ENCODE measurements at regions not wholly inside any gene's neighbourhood (a gene's known extent, or its start where the extent isn't known, plus 50 kb on each side); places are given as distances from the start of the nearest gene placed in this dataset.

GRCh38 chrX:122914256-122914655 lies 269.8 kb upstream of the GRIA3 start:
- H3K4me3 ChIP-seq (ENCODE audit: low read depth in 1 of 3, low read length in 3 of 3), result no peak overlapping the region
- H3K27ac ChIP-seq (ENCODE audit: low read depth in 1 of 2, low read length in 2 of 2), result no peak overlapping the region
- TF ChIP-seq, protein P1, sequence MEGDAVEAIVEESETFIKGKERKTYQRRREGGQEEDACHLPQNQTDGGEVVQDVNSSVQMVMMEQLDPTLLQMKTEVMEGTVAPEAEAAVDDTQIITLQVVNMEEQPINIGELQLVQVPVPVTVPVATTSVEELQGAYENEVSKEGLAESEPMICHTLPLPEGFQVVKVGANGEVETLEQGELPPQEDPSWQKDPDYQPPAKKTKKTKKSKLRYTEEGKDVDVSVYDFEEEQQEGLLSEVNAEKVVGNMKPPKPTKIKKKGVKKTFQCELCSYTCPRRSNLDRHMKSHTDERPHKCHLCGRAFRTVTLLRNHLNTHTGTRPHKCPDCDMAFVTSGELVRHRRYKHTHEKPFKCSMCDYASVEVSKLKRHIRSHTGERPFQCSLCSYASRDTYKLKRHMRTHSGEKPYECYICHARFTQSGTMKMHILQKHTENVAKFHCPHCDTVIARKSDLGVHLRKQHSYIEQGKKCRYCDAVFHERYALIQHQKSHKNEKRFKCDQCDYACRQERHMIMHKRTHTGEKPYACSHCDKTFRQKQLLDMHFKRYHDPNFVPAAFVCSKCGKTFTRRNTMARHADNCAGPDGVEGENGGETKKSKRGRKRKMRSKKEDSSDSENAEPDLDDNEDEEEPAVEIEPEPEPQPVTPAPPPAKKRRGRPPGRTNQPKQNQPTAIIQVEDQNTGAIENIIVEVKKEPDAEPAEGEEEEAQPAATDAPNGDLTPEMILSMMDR (IDR thresholded peaks at IDR 0.05; ENCODE audit: low read depth, low read length, missing input control), result no peak
- no peak for TF ChIP-seq TAF1 (conservative IDR thresholded peaks at IDR 0.05)
- no peak for TF ChIP-seq SP1 (IDR thresholded peaks at IDR 0.05)
- no peak for TF ChIP-seq EGR1 (IDR thresholded peaks at IDR 0.05; ENCODE audit: low read depth in 2 of 2)
- TF ChIP-seq MAX (IDR thresholded peaks at IDR 0.05), result no peak
- TF ChIP-seq, protein P2, sequence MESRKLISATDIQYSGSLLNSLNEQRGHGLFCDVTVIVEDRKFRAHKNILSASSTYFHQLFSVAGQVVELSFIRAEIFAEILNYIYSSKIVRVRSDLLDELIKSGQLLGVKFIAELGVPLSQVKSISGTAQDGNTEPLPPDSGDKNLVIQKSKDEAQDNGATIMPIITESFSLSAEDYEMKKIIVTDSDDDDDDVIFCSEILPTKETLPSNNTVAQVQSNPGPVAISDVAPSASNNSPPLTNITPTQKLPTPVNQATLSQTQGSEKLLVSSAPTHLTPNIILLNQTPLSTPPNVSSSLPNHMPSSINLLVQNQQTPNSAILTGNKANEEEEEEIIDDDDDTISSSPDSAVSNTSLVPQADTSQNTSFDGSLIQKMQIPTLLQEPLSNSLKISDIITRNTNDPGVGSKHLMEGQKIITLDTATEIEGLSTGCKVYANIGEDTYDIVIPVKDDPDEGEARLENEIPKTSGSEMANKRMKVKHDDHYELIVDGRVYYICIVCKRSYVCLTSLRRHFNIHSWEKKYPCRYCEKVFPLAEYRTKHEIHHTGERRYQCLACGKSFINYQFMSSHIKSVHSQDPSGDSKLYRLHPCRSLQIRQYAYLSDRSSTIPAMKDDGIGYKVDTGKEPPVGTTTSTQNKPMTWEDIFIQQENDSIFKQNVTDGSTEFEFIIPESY (IDR thresholded peaks at IDR 0.05), result no peak
- TF ChIP-seq RXRA (IDR thresholded peaks at IDR 0.05), result no peak
- TF ChIP-seq, protein P3, sequence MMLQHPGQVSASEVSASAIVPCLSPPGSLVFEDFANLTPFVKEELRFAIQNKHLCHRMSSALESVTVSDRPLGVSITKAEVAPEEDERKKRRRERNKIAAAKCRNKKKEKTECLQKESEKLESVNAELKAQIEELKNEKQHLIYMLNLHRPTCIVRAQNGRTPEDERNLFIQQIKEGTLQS (IDR thresholded peaks at IDR 0.05), result no peak
- TF ChIP-seq YY1 (IDR thresholded peaks at IDR 0.05), result no peak
- no peak for TF ChIP-seq RAD21 (IDR thresholded peaks at IDR 0.05)
- TF ChIP-seq JUND (IDR thresholded peaks at IDR 0.05), result no peak
- no peak for TF ChIP-seq FOXA2 (IDR thresholded peaks at IDR 0.05)
- TF ChIP-seq NR2F2 (IDR thresholded peaks at IDR 0.05), result no peak
- TF ChIP-seq FOXA1 (IDR thresholded peaks at IDR 0.05), result no peak
- TF ChIP-seq HNF4A (conservative IDR thresholded peaks at IDR 0.05), result no peak
- H3K9me3 ChIP-seq (ENCODE audit: control insufficient read depth in 4 of 4, low read length in 3 of 4), result peaks cover 0 to 5% (median 0%) of the 10 kb centered on the region in 4 donors
- H3K27me3 ChIP-seq (ENCODE audit: control insufficient read depth in 4 of 4, insufficient read depth in 4 of 4, low read length in 3 of 4), result no peaks in the 10 kb centered on the region
- H3K36me3 ChIP-seq (ENCODE audit: control insufficient read depth in 4 of 4, insufficient read depth in 3 of 4, low read depth in 1 of 4, low read length in 3 of 4), result no peaks in the 10 kb centered on the region
- no peak for DNase-seq (ENCODE audit: low spot score)
- H3K4me1 ChIP-seq (ENCODE audit: control insufficient read depth in 4 of 4, insufficient read depth in 4 of 4, low read length in 3 of 4), result no peaks in the 10 kb centered on the region
- H3K9ac ChIP-seq (ENCODE audit: low read depth in 1 of 2, low read length in 2 of 2), result no peak overlapping the region
- WGBS, result 92% methylated on average over 5 of the region's 5 CpGs

DNA sequence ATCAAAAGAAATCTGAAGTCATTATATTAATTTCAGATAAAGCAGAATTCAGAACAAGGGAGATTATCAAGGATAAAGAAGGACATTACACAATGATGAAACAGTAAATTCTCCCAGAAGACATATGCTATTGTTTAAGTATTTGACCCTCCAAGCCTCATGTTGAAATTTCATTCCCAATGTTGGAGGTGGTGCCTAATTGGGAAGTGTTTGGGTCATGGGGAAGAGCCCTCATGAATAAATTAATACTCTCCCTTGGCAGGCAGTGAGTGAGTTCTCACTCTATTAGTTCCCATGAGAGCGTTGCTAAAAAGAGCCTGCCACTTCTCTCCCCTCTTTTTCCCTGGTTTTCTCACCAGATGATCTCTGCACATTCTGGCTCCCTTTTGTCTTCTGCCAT lies 249.9 kb upstream of the GRIA3 start:
- Histone ChIP-seq H3K36me3 (ENCODE audit: control insufficient read depth in 4 of 4, insufficient read depth in 3 of 4, low read depth in 1 of 4, low read length in 3 of 4) (no peaks in the 10 kb centered on the region), H3K4me3 (ENCODE audit: low read depth in 1 of 3, low read length in 3 of 3) (no peak overlapping the region), H3K4me1 (ENCODE audit: control insufficient read depth in 4 of 4, insufficient read depth in 4 of 4, low read length in 3 of 4) (no peaks in the 10 kb centered on the region), H3K9me3 (ENCODE audit: control insufficient read depth in 4 of 4, low read length in 3 of 4) (no peaks in the 10 kb centered on the region), H3K27ac (ENCODE audit: low read depth in 1 of 2, low read length in 2 of 2) (no peak overlapping the region), H3K27me3 (ENCODE audit: control insufficient read depth in 4 of 4, insufficient read depth in 4 of 4, low read length in 3 of 4) (no peaks in the 10 kb centered on the region), H3K9ac (ENCODE audit: low read depth in 1 of 2, low read length in 2 of 2) (no peak overlapping the region)
- no peak for DNase-seq (ENCODE audit: low spot score)
- TF ChIP-seq, protein P1 (IDR thresholded peaks at IDR 0.05; ENCODE audit: low read depth, low read length, missing input control), result no peak
- TF ChIP-seq HNF4G (IDR thresholded peaks at IDR 0.05) (no peak), HNF4A (conservative IDR thresholded peaks at IDR 0.05) (no peak), EGR1 (IDR thresholded peaks at IDR 0.05; ENCODE audit: low read depth in 2 of 2) (no peak), RXRA (IDR thresholded peaks at IDR 0.05) (no peak), MAX (IDR thresholded peaks at IDR 0.05) (no peak), FOXA1 (IDR thresholded peaks at IDR 0.05) (no peak), TAF1 (conservative IDR thresholded peaks at IDR 0.05) (no peak), NR2F2 (IDR thresholded peaks at IDR 0.05) (no peak), YY1 (IDR thresholded peaks at IDR 0.05) (no peak), FOXA2 (IDR thresholded peaks at IDR 0.05) (no peak), JUND (IDR thresholded peaks at IDR 0.05) (no peak), GABPA (IDR thresholded peaks at IDR 0.05 in 1 of 2, conservative IDR thresholded peaks at IDR 0.05 in 1 of 2) (no peak)
- TF ChIP-seq, protein P2 (IDR thresholded peaks at IDR 0.05), result no peak
- TF ChIP-seq, protein P4, sequence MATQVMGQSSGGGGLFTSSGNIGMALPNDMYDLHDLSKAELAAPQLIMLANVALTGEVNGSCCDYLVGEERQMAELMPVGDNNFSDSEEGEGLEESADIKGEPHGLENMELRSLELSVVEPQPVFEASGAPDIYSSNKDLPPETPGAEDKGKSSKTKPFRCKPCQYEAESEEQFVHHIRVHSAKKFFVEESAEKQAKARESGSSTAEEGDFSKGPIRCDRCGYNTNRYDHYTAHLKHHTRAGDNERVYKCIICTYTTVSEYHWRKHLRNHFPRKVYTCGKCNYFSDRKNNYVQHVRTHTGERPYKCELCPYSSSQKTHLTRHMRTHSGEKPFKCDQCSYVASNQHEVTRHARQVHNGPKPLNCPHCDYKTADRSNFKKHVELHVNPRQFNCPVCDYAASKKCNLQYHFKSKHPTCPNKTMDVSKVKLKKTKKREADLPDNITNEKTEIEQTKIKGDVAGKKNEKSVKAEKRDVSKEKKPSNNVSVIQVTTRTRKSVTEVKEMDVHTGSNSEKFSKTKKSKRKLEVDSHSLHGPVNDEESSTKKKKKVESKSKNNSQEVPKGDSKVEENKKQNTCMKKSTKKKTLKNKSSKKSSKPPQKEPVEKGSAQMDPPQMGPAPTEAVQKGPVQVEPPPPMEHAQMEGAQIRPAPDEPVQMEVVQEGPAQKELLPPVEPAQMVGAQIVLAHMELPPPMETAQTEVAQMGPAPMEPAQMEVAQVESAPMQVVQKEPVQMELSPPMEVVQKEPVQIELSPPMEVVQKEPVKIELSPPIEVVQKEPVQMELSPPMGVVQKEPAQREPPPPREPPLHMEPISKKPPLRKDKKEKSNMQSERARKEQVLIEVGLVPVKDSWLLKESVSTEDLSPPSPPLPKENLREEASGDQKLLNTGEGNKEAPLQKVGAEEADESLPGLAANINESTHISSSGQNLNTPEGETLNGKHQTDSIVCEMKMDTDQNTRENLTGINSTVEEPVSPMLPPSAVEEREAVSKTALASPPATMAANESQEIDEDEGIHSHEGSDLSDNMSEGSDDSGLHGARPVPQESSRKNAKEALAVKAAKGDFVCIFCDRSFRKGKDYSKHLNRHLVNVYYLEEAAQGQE (IDR thresholded peaks at IDR 0.05), result no peak
- TF ChIP-seq, protein P3 (IDR thresholded peaks at IDR 0.05), result no peak
- WGBS, result 94% methylated on average over 1 of the region's 1 CpG
